ENCODE measurements at regions not wholly inside any gene's neighbourhood (a gene's known extent, or its start where the extent isn't known, plus 50 kb on each side); places are given as distances from the start of the nearest gene placed in this dataset.

DNA sequence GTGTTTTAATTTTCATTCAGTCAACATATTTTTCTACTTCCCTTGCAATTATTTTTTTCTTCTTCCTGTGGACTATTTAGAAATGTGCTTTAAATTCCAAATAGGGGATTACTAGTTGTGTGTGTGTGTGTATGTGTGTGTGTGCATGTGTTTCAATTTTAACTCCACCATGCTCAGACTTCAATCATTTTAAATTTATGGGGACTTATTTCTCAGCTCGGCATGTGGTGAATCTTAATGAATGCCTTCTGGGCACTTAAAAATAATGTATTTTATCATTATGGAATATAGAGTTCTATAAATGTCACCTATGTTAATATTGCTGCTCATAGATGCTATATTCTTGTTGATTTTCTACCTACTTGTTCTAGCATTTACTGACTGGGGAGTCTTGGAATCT, 465.6 kb upstream of the PRKX start:
- TF ChIP-seq, protein P1, sequence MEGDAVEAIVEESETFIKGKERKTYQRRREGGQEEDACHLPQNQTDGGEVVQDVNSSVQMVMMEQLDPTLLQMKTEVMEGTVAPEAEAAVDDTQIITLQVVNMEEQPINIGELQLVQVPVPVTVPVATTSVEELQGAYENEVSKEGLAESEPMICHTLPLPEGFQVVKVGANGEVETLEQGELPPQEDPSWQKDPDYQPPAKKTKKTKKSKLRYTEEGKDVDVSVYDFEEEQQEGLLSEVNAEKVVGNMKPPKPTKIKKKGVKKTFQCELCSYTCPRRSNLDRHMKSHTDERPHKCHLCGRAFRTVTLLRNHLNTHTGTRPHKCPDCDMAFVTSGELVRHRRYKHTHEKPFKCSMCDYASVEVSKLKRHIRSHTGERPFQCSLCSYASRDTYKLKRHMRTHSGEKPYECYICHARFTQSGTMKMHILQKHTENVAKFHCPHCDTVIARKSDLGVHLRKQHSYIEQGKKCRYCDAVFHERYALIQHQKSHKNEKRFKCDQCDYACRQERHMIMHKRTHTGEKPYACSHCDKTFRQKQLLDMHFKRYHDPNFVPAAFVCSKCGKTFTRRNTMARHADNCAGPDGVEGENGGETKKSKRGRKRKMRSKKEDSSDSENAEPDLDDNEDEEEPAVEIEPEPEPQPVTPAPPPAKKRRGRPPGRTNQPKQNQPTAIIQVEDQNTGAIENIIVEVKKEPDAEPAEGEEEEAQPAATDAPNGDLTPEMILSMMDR (IDR thresholded peaks at IDR 0.05; ENCODE audit: poor library complexity, severe bottlenecking) = no peak
- TF ChIP-seq TAF1 (IDR thresholded peaks at IDR 0.05; ENCODE audit: low read depth) = no peak
- TF ChIP-seq SMC3 (conservative IDR thresholded peaks at IDR 0.05; ENCODE audit: poor library complexity) = no peak
- TF ChIP-seq, protein P2, sequence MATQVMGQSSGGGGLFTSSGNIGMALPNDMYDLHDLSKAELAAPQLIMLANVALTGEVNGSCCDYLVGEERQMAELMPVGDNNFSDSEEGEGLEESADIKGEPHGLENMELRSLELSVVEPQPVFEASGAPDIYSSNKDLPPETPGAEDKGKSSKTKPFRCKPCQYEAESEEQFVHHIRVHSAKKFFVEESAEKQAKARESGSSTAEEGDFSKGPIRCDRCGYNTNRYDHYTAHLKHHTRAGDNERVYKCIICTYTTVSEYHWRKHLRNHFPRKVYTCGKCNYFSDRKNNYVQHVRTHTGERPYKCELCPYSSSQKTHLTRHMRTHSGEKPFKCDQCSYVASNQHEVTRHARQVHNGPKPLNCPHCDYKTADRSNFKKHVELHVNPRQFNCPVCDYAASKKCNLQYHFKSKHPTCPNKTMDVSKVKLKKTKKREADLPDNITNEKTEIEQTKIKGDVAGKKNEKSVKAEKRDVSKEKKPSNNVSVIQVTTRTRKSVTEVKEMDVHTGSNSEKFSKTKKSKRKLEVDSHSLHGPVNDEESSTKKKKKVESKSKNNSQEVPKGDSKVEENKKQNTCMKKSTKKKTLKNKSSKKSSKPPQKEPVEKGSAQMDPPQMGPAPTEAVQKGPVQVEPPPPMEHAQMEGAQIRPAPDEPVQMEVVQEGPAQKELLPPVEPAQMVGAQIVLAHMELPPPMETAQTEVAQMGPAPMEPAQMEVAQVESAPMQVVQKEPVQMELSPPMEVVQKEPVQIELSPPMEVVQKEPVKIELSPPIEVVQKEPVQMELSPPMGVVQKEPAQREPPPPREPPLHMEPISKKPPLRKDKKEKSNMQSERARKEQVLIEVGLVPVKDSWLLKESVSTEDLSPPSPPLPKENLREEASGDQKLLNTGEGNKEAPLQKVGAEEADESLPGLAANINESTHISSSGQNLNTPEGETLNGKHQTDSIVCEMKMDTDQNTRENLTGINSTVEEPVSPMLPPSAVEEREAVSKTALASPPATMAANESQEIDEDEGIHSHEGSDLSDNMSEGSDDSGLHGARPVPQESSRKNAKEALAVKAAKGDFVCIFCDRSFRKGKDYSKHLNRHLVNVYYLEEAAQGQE (IDR thresholded peaks at IDR 0.05; ENCODE audit: borderline replicate concordance) = no peak
- no peak for TF ChIP-seq EP300 (conservative IDR thresholded peaks at IDR 0.05; ENCODE audit: poor library complexity, severe bottlenecking)
- TF ChIP-seq POLR2AphosphoS5 (IDR thresholded peaks at IDR 0.05) = no peak
- TF ChIP-seq MXI1 (conservative IDR thresholded peaks at IDR 0.05; ENCODE audit: poor library complexity, severe bottlenecking) = no peak
- no peak for TF ChIP-seq EZH2 (IDR thresholded peaks at IDR 0.05; ENCODE audit: borderline replicate concordance, insufficient read depth, low read length, poor library complexity, severe bottlenecking)

All from neural cell (in vitro differentiated cells).